Muscle of arm (tissue), 1 donor: ENCODE measurements at regions not wholly inside any gene's neighbourhood (a gene's known extent, or its start where the extent isn't known, plus 50 kb on each side); places are given as distances from the start of the nearest gene placed in this dataset.

Experiments used
- DNase-seq: peaks from one replicate; pipeline ENCODE4 v3.0.0-alpha.2; 2013

DNA sequence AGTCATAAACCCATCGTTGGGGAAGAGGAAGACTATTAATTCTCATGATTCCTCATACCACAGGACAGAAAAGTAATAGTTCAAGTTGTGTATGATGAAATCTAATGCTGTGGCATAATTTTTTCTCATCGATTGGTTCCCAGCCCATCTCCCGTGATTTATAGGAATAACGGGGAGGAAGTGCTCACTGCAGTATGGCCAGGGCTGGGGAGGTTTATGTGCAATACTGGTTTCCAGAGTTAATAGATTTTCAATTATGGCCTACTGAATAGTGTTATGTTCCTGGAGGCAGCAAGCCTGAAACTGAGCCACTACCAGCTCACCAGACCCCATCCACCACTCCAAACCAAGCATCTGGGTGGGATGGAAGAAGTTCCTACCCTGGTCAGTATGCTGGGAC lies 147.1 kb upstream of the NCAM1 start:
- DNase-seq = no peak

GRCh38 chr11:112817376-112817775 lies 143.8 kb upstream of the NCAM1 start:
- DNase-seq = no peak

DNA sequence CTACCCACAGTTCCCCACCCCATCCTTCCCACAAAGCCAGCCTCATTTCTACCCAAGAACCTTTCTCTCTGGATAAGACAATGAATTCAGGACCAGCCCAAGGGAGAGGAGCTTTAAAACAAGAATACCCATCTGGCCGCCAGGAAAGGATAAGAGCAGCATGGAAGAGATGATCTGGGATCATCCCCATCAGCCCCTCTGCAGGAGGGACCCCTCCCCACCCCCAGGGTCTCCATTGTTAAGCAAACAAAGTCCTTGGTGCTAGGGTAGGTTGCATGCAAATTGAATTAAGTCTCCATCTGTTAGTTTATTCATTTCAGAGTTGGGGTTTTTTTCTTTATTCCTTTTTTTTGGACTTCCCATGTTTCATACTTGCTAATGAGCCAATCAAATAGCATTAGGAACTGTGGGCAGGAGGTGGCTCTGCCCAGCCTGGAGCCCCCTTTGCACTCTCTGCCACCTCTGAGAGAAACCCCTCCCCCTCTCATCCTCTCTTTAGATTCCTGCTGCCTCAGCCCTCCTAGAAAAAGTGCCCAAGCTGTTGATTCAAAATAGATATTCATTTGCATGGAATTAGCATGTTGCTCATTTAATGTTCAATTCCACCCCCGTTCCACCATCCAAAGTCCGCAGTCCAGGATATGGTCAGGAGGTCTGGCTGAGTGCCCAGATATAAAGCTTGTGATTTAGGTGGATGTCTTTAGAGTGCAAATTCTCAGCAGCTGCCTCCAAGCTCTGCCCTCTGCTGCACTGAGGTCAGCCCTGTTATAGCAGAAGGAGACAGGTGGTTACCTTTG lies 138.5 kb upstream of the NCAM1 start:
- DNase-seq = no peak

GRCh38 chr11:112826026-112826425 lies 135.2 kb upstream of the NCAM1 start:
- DNase-seq = no peak

- no peak for DNase-seq
These were observed 134.4 kb upstream of the NCAM1 start for GRCh38 chr11:112826788-112827187.

DNA sequence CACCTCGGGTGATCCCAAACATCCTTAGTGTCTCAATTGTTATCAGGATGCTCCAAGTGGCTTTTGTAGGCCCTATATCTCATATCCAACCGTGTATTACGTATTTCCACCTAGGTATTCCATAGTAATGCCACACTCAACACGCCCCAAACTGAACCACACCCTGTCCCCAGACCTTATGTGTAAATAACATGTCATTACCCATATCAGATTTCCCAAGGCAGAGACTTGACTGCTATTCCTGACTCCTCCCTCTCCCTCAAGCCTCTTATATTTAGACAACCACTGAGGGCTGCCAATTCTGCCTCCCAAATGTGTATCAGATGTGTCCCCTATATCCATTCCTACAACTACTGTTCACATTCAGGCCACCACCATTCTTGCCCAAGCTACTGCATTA lies 132.8 kb upstream of the NCAM1 start:
- DNase-seq = no peak

GRCh38 chr11:112829971-112830654 lies 131.1 kb upstream of the NCAM1 start:
- DNase-seq = no peak

DNA sequence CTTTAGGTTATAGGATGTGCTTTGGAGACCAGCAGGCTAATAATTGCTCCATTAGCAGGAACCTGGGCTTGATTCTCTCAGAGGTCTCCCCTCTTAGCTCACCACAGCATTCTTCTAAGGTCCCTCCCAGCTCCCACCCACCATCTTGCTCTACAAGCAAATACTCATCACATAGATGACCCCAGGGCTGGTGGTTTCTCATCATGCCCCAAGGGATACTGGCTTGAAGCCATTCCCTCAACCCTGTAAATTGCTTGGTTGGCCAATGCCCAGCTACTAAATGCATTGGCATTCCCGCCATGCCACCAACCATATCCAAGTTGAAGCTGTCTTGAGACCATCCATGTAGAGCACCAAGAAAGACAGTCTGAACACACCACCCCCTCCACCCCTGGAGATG lies 130.2 kb upstream of the NCAM1 start:
- DNase-seq = no peak

DNA sequence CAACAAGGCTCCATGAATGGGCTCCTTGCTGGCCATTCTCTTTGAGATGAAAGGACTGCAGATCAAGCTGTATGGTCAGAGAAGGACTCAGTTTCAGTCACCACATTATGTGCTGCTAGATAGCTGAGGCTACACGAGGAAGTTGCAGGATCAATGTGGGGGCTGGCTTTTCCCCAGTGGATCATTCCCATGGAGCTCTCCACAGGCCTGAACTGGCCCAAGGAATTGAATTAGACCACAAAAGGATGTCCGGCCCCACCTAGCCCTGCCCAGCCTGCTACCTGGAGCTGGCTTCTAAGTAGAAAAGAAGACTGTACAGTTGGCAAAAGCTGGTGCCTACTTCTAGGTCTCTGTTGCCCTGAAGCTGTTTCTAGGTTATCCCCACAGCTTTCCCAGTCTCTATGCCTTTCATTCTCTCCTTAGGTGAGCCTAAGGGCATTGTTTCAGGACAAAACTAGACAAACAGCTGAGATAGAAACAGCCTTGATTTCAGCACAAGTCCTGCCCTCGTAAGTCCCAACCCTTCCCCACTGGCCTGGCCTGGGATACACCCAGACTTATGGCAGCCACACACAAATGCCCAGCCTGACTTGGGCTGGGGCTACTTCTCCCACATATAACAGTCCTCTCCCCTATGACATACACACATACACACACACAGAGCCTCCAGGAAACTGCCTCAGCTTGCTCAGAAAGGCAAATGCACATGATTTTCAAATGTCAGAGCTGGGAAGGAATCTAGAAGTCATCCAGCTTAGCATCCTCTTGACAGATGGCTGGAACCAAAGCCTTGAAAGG lies 129.1 kb upstream of the NCAM1 start:
- no peak for DNase-seq

GRCh38 chr11:112834277-112834755 lies 126.9 kb upstream of the NCAM1 start:
- DNase-seq = no peak

- no peak for DNase-seq
These were observed 125.5 kb upstream of the NCAM1 start for GRCh38 chr11:112835591-112836255.

GRCh38 chr11:112836256-112836602 lies 125.0 kb upstream of the NCAM1 start:
- DNase-seq = no peak

DNA sequence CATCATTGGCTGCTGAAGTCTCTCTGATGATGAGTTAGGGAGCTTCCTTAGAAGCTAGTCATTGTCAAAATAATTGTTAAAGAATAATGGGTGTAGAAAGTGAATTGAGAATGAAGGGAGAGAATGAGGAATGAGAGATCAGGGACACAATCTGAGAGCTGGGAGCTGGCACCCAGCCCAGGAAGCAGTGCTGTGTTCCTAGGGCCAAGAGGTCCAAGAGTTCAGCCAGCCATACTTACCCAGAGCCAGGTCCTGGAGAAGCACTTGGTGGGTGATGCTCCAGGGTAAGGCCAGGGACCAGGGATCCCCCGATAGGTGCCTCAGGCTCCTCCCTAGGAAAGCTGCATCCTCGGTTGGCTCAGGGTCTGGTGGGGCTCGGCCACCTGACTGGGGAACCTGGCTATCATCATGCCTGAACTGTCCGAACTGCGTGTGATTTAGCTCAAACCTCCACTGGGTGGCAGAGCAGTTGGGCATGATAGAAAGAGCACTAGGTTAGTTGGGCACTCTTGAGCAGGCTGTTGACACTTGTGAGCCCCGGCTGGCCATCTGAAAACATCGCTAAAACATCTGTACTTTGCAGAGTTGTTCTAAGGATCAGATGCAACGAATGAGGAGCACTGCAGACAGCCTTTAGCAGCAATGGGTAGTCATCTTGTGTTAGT lies 123.9 kb upstream of the NCAM1 start:
- DNase-seq = no peak

- no peak for DNase-seq
These were observed 122.2 kb upstream of the NCAM1 start for GRCh38 chr11:112839051-112839450.

DNA sequence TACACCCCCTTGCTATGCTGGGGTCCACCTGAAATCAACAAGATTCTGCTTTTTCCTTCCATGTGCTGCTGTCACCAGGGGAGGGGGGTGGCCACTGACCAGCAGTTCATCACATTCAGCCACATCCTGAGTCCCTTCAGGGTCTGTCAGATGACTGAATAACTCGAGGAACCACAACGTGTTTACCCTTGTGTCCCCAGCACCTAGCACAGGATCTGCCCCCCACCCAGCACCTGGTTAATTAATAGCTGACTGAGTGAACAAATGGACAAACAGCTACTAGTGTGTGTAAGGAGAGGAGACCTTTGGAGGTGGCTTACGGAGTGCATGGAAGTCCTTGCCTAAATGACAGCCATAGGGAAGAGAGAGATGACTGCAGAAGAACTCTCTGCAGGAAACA lies 119.5 kb upstream of the NCAM1 start:
- no peak for DNase-seq

- DNase-seq = no peak
These were observed 119.1 kb upstream of the NCAM1 start for GRCh38 chr11:112842151-112842550.

DNA sequence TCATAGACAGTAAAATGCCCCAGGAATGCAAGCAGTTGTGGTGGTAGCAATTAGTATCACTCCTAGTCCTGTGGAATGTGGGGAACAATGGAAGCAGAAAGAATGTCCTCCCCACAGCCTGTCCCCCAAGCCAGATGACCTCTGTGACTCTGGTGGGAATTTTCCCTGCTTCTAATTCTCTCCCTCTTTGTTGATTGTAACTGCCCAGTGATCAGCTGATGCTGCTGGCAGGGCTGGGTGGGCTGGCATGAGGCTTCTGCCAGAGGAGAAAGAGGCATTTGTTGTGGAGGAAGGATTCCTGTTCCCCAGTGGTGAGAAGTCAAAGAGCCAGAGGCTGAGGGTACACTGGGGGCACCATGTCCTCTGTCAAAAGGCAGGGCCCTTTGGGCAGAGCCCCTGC lies 116.7 kb upstream of the NCAM1 start:
- no peak for DNase-seq

GRCh38 chr11:112847568-112847967 lies 113.7 kb upstream of the NCAM1 start:
- DNase-seq = no peak

DNA sequence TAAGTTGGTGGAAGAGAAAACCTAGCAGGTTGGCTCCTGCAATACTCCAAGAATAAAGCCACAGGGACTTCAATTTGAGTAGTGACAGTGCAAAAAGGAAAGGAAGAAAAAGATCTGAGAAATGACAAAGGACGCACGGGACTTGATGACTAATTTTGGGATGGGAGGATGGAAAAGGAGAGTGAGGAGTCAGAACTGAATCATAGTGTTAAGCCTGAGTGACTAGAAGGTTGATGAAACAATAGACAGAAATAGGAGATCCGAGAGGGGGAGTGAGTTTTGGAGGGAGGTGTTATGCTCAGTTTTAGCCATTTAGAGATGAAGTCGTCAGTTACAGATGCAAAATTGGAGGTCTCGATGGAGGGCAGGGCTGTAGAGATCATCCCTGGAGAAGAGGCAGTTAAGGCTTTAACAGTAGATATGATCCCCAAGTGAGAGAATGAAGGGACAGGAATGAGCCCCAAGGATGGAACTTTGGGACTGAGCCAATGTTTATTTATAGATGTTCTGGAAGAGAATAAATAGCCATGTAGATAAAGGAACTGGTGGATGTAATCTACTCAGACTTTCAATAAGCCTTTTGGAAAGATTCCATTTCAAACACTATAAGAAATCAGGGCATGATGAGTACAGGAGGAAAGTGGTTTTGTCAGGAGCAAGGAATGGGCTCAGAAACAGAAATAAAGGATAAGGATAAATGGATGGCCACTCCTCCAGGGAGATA lies 108.9 kb upstream of the NCAM1 start:
- no peak for DNase-seq

- no peak for DNase-seq
These were observed 105.1 kb upstream of the NCAM1 start for GRCh38 chr11:112856133-112856532.

GRCh38 chr11:112856591-112856990 lies 104.6 kb upstream of the NCAM1 start:
- DNase-seq = no peak
